AG04450 (cell line): ENCODE measurements at regions not wholly inside any gene's neighbourhood (a gene's known extent, or its start where the extent isn't known, plus 50 kb on each side); places are given as distances from the start of the nearest gene placed in this dataset.
"Not testable (repeated sequence)": the region's sequence is repeated elsewhere in the genome, so short reads cannot be mapped to it uniquely, and the experiment has no call there.

Experiments used
- CTCF ChIA-PET: fragments of 300-600, 350-600 bp; formaldehyde crosslinking; extraction: SDS; loops from one replicate; lab custom pipeline; 2022; ENCODE audit warnings: antibody characterized with exemption, inconsistent platforms; lab: Charles Lee
- POLR2A ChIA-PET: fragments of 350-600 bp; formaldehyde crosslinking; extraction: SDS; loops from one replicate; lab custom pipeline; 2021; ENCODE audit warnings: antibody characterized with exemption, inconsistent platforms; lab: Yijun Ruan, JAX
- DNase-seq: peaks from one replicate; pipeline ENCODE4 v3.0.0-alpha.2; 2011; ENCODE audit warnings: low read depth, low spot score
- H3K27ac ChIP-seq: one replicate; pipeline ENCODE4 v1.5.1; 2012; ENCODE audit warnings: low read depth, low read length, control low read depth
- H3K27me3 ChIP-seq: one replicate; pipeline ENCODE4 v1.6.0; 2012; ENCODE audit warnings: low read length; ENCODE audit not compliant: control insufficient read depth, insufficient read depth
- H3K4me3 ChIP-seq: 2 replicates; pipeline ENCODE4 v1.5.1; 2011; ENCODE audit warnings: mild to moderate bottlenecking, low read depth, low read length, control low read depth
- H3K9me3 ChIP-seq: 2 replicates; pipeline ENCODE4 v1.5.1; 2012; ENCODE audit warnings: low read length; ENCODE audit not compliant: control insufficient read depth, insufficient read depth
- CTCF ChIP-seq: IDR thresholded peaks from 2 replicates; pipeline ENCODE4 v1.5.1; 2011; ENCODE audit warnings: low read depth, low read length, control low read depth, inconsistent platforms

GRCh38 chr4:110400086-110400485, 75.9 kb upstream of the ENPEP start:
- POLR2A ChIA-PET, result no interaction called here
- no peaks in the 10 kb centered on the region for H3K27me3 ChIP-seq
- no peak for DNase-seq
- H3K4me3 ChIP-seq, result no peak overlapping the region
- CTCF ChIA-PET, result no interaction called here
- no peaks in the 10 kb centered on the region for H3K9me3 ChIP-seq
- H3K27ac ChIP-seq, result no peak overlapping the region
- TF ChIP-seq CTCF, result no peak

GRCh38 chr4:110399046-110399445, 76.9 kb upstream of the ENPEP start:
- H3K4me3 ChIP-seq, DNase-seq, POLR2A ChIA-PET, H3K27ac ChIP-seq, H3K9me3 ChIP-seq, H3K27me3 ChIP-seq: not testable (repeated sequence)
- CTCF ChIA-PET, result interaction anchor here (0.7 kb wide), 1 partner anchor 464 kb away, joined by 6 read pairs; no protein-coding TSS in a partner anchor

- no peak overlapping the region for H3K27ac ChIP-seq
- no peak for TF ChIP-seq CTCF
- no peaks in the 10 kb centered on the region for H3K27me3 ChIP-seq
- POLR2A ChIA-PET, result no interaction called here
- no peak overlapping the region for H3K4me3 ChIP-seq
- H3K9me3 ChIP-seq, result no peaks in the 10 kb centered on the region
- no peak for DNase-seq
- CTCF ChIA-PET, result no interaction called here
Measured at GRCh38 chr4:110396963-110397362, 79.0 kb upstream of the ENPEP start.

GRCh38 chr4:110395421-110395820, 80.5 kb upstream of the ENPEP start:
- ChIA-PET CTCF (no interaction called here), POLR2A (no interaction called here)
- H3K9me3 ChIP-seq, result no peaks in the 10 kb centered on the region
- TF ChIP-seq CTCF, result no peak
- H3K27me3 ChIP-seq, result no peaks in the 10 kb centered on the region
- no peak for DNase-seq
- no peak overlapping the region for H3K4me3 ChIP-seq
- H3K27ac ChIP-seq, result no peak overlapping the region

- Histone ChIP-seq H3K27me3 (no peaks in the 10 kb centered on the region), H3K9me3 (no peaks in the 10 kb centered on the region), H3K27ac (no peak overlapping the region), H3K4me3 (no peak overlapping the region)
- POLR2A ChIA-PET, result no interaction called here
- CTCF ChIA-PET, result no interaction called here
- no peak for DNase-seq
- no peak for TF ChIP-seq CTCF
Measured at GRCh38 chr4:110394871-110395270, 81.1 kb upstream of the ENPEP start.

- TF ChIP-seq CTCF, result no peak
- POLR2A ChIA-PET, result no interaction called here
- CTCF ChIA-PET, result no interaction called here
- H3K27me3 ChIP-seq, result no peaks in the 10 kb centered on the region
- no peaks in the 10 kb centered on the region for H3K9me3 ChIP-seq
- no peak overlapping the region for H3K27ac ChIP-seq
- H3K4me3 ChIP-seq, result no peak overlapping the region
- DNase-seq, result no peak
Measured at GRCh38 chr4:110381784-110382183, 94.2 kb upstream of the ENPEP start.
